CD4-positive, alpha-beta memory T cell (primary cell): ENCODE measurements at regions not wholly inside any gene's neighbourhood (a gene's known extent, or its start where the extent isn't known, plus 50 kb on each side); places are given as distances from the start of the nearest gene placed in this dataset.

ENCODE experiments used
- CTCF ChIA-PET: fragments of 350-600 bp; sonication (Branson Sonifier 250); formaldehyde crosslinking; loops from one replicate; lab custom pipeline; 2021; ENCODE audit warnings: inconsistent platforms; ENCODE audit not compliant: partially characterized antibody; lab: Charles Lee
- POLR2A ChIA-PET: fragments of 350-600 bp; sonication (Branson Sonifier 250); formaldehyde crosslinking; loops from one replicate; lab custom pipeline; 2021; ENCODE audit not compliant: partially characterized antibody; lab: Charles Lee
- DNase-seq, 5 donors: peaks; one replicate each; pipeline versions ENCODE4 v3.0.0 to v3.0.0-alpha.2; 2020 to 2022; ENCODE audit warnings: mixed read lengths in 1 of 5
- H3K27ac ChIP-seq: one replicate; pipeline ENCODE4 v1.7.0; 2013; ENCODE audit warnings: low read depth, low read length
- H3K27me3 ChIP-seq: 2 replicates; pipeline ENCODE4 v1.7.0; 2013; ENCODE audit warnings: mild to moderate bottlenecking, low read length, moderate library complexity; ENCODE audit not compliant: insufficient read depth
- H3K36me3 ChIP-seq: 2 replicates; pipeline ENCODE4 v1.7.0; 2013; ENCODE audit warnings: mild to moderate bottlenecking, low read length, moderate library complexity; ENCODE audit not compliant: insufficient read depth
- H3K4me1 ChIP-seq: 2 replicates; pipeline ENCODE4 v1.7.0; 2013; ENCODE audit warnings: mild to moderate bottlenecking, low read length, moderate library complexity; ENCODE audit not compliant: insufficient read depth
- H3K4me3 ChIP-seq, 2 donors: one replicate each; pipeline ENCODE4 v1.7.0; 2013; ENCODE audit warnings: low read length in 2 of 2, mild to moderate bottlenecking in 1 of 2
- H3K9me3 ChIP-seq, 2 donors: one replicate each; pipeline ENCODE4 v1.7.0; 2013; ENCODE audit warnings: low read length in 2 of 2, control low read depth in 1 of 2; ENCODE audit not compliant: control insufficient read depth in 1 of 2
- H3K27ac Mint-ChIP-seq, 7 donors: one replicate each; pipeline ENCODE4 v1.8.0; 2020 to 2021; ENCODE audit warnings: mixed read lengths in 7 of 7, mild to moderate bottlenecking in 6 of 7, inconsistent platforms in 3 of 7, moderate library complexity in 3 of 7
- H3K27me3 Mint-ChIP-seq, 2 donors: one replicate each; pipeline ENCODE4 v1.8.0; 2020 to 2021; ENCODE audit warnings: mixed read lengths in 2 of 2
- H3K36me3 Mint-ChIP-seq, 2 donors: one replicate each; pipeline ENCODE4 v1.8.0; 2020 to 2021; ENCODE audit warnings: mixed read lengths in 2 of 2, inconsistent platforms in 1 of 2, mild to moderate bottlenecking in 1 of 2
- H3K4me1 Mint-ChIP-seq, 4 donors: one replicate each; pipeline ENCODE4 v1.8.0; 2020 to 2021; ENCODE audit warnings: mixed read lengths in 4 of 4, mild to moderate bottlenecking in 1 of 4
- H3K4me3 Mint-ChIP-seq, 8 donors: one replicate each; pipeline ENCODE4 v1.8.0; 2020 to 2021; ENCODE audit warnings: mixed read lengths in 8 of 8, mild to moderate bottlenecking in 7 of 8, moderate library complexity in 6 of 8, inconsistent platforms in 3 of 8
- H3K9me3 Mint-ChIP-seq, 8 donors: one replicate each; pipeline ENCODE4 v1.8.0; 2020 to 2021; ENCODE audit warnings: mixed read lengths in 8 of 8, mild to moderate bottlenecking in 5 of 8, inconsistent platforms in 3 of 8, moderate library complexity in 1 of 8
- intact Hi-C: fragments of 100-400 bp; cut with micrococcal nuclease; formaldehyde crosslinking; loops from one replicate; pipeline ENCODE4 v1.15.1; 2023

GRCh38 chr7:13166801-13167200 is 479.4 kb downstream of the ARL4A start:
- Mint-ChIP-seq H3K9me3 (no peaks in the 10 kb centered on the region), H3K27ac (no peak overlapping the region), H3K4me1 (no peaks in the 10 kb centered on the region), H3K27me3 (peaks cover 8 to 13% of the 10 kb centered on the region in 2 donors), H3K36me3 (no peaks in the 10 kb centered on the region), H3K4me3 (no peak overlapping the region)
- no peaks in the 10 kb centered on the region for H3K9me3 ChIP-seq
- no peak overlapping the region for H3K4me3 ChIP-seq
- H3K4me1 ChIP-seq = no peaks in the 10 kb centered on the region
- DNase-seq = no peak
- H3K36me3 ChIP-seq = no peaks in the 10 kb centered on the region
- intact Hi-C loops = no loop called here
- H3K27ac ChIP-seq = no peak overlapping the region
- ChIA-PET CTCF (interaction anchor here (0.6 kb wide), 1 partner anchor 114 kb away, joined by 3 read pairs; no protein-coding TSS in a partner anchor), POLR2A (no interaction called here)
- H3K27me3 ChIP-seq = no peaks in the 10 kb centered on the region

- no peaks in the 10 kb centered on the region for H3K9me3 ChIP-seq
- H3K27ac ChIP-seq = no peak overlapping the region
- no peaks in the 10 kb centered on the region for H3K27me3 ChIP-seq
- H3K4me3 ChIP-seq = no peak overlapping the region
- Mint-ChIP-seq H3K4me3 (no peak overlapping the region), H3K9me3 (no peaks in the 10 kb centered on the region), H3K27me3 (peaks cover 8 to 12% of the 10 kb centered on the region in 2 donors), H3K36me3 (no peaks in the 10 kb centered on the region), H3K4me1 (no peaks in the 10 kb centered on the region), H3K27ac (no peak overlapping the region)
- ChIA-PET POLR2A (no interaction called here), CTCF (no interaction called here)
- intact Hi-C loops = no loop called here
- H3K36me3 ChIP-seq = no peaks in the 10 kb centered on the region
- H3K4me1 ChIP-seq = no peaks in the 10 kb centered on the region
- no peak for DNase-seq
These were observed 481.9 kb downstream of the ARL4A start for GRCh38 chr7:13169356-13169755.

- no peaks in the 10 kb centered on the region for H3K36me3 ChIP-seq
- H3K4me1 Mint-ChIP-seq = no peaks in the 10 kb centered on the region
- H3K27me3 Mint-ChIP-seq = peaks cover 1 to 2% of the 10 kb centered on the region in 2 donors
- H3K27ac ChIP-seq = no peak overlapping the region
- no peak overlapping the region for H3K4me3 ChIP-seq
- H3K9me3 ChIP-seq = no peaks in the 10 kb centered on the region
- H3K4me1 ChIP-seq = no peaks in the 10 kb centered on the region
- intact Hi-C loops = no loop called here
- ChIA-PET CTCF (no interaction called here), POLR2A (no interaction called here)
- H3K27ac Mint-ChIP-seq = no peak overlapping the region
- H3K4me3 Mint-ChIP-seq = no peak overlapping the region
- no peaks in the 10 kb centered on the region for H3K27me3 ChIP-seq
- no peak for DNase-seq
- H3K9me3 Mint-ChIP-seq = no peaks in the 10 kb centered on the region
- H3K36me3 Mint-ChIP-seq = no peaks in the 10 kb centered on the region
These were observed 487.6 kb downstream of the ARL4A start for GRCh38 chr7:13174991-13175390.

- POLR2A ChIA-PET = no interaction called here
- no peaks in the 10 kb centered on the region for H3K4me1 ChIP-seq
- Mint-ChIP-seq H3K4me3 (no peak overlapping the region), H3K27ac (no peak overlapping the region), H3K4me1 (no peaks in the 10 kb centered on the region), H3K9me3 (no peaks in the 10 kb centered on the region), H3K27me3 (peaks cover 2% of the 10 kb centered on the region in 2 donors), H3K36me3 (no peaks in the 10 kb centered on the region)
- no peaks in the 10 kb centered on the region for H3K9me3 ChIP-seq
- H3K27me3 ChIP-seq = no peaks in the 10 kb centered on the region
- H3K36me3 ChIP-seq = no peaks in the 10 kb centered on the region
- no peak overlapping the region for H3K27ac ChIP-seq
- intact Hi-C loops = no loop called here
- CTCF ChIA-PET = interaction anchor here (0.9 kb wide), 1 partner anchor 654 kb away, joined by 3 read pairs; no protein-coding TSS in a partner anchor
- DNase-seq = no peak
- H3K4me3 ChIP-seq = no peak overlapping the region
These were observed 491.7 kb downstream of the ARL4A start for GRCh38 chr7:13179011-13179582.

GRCh38 chr7:13179775-13180523 is 492.5 kb downstream of the ARL4A start:
- no peak overlapping the region for H3K27ac ChIP-seq
- no peaks in the 10 kb centered on the region for H3K27me3 ChIP-seq
- DNase-seq = no peak
- Mint-ChIP-seq H3K4me1 (no peaks in the 10 kb centered on the region), H3K27ac (no peak overlapping the region), H3K4me3 (no peak overlapping the region), H3K9me3 (no peaks in the 10 kb centered on the region), H3K36me3 (no peaks in the 10 kb centered on the region), H3K27me3 (peaks cover 3% of the 10 kb centered on the region in 2 donors)
- ChIA-PET CTCF (interaction anchor here (0.9 to 1.7 kb wide), 2 partner anchors 494 to 655 kb away, joined by 3 to 5 read pairs; no protein-coding TSS in a partner anchor), POLR2A (no interaction called here)
- H3K9me3 ChIP-seq = no peaks in the 10 kb centered on the region
- H3K4me1 ChIP-seq = no peaks in the 10 kb centered on the region
- intact Hi-C loops = no loop called here
- no peaks in the 10 kb centered on the region for H3K36me3 ChIP-seq
- H3K4me3 ChIP-seq = no peak overlapping the region

- Histone ChIP-seq H3K27me3 (no peaks in the 10 kb centered on the region), H3K4me1 (no peaks in the 10 kb centered on the region), H3K4me3 (no peak overlapping the region), H3K27ac (no peak overlapping the region), H3K9me3 (no peaks in the 10 kb centered on the region), H3K36me3 (no peaks in the 10 kb centered on the region)
- intact Hi-C loops = no loop called here
- H3K4me1 Mint-ChIP-seq = no peaks in the 10 kb centered on the region
- H3K36me3 Mint-ChIP-seq = no peaks in the 10 kb centered on the region
- ChIA-PET CTCF (interaction anchor here (1.7 kb wide), 1 partner anchor 495 kb away, joined by 5 read pairs; no protein-coding TSS in a partner anchor), POLR2A (no interaction called here)
- peaks cover 2 to 3% of the 10 kb centered on the region in 2 donors for H3K27me3 Mint-ChIP-seq
- H3K27ac Mint-ChIP-seq = no peak overlapping the region
- DNase-seq = no peak
- H3K4me3 Mint-ChIP-seq = no peak overlapping the region
- H3K9me3 Mint-ChIP-seq = no peaks in the 10 kb centered on the region
These were observed 493.8 kb downstream of the ARL4A start for GRCh38 chr7:13181216-13181615.

- no peak for DNase-seq
- Histone ChIP-seq H3K27me3 (no peaks in the 10 kb centered on the region), H3K4me3 (no peak overlapping the region), H3K4me1 (no peaks in the 10 kb centered on the region), H3K9me3 (no peaks in the 10 kb centered on the region), H3K36me3 (no peaks in the 10 kb centered on the region), H3K27ac (no peak overlapping the region)
- Mint-ChIP-seq H3K36me3 (no peaks in the 10 kb centered on the region), H3K4me3 (no peak overlapping the region), H3K4me1 (no peaks in the 10 kb centered on the region), H3K9me3 (no peaks in the 10 kb centered on the region), H3K27ac (no peak overlapping the region), H3K27me3 (peaks cover 2 to 3% of the 10 kb centered on the region in 2 donors)
- intact Hi-C loops = no loop called here
- POLR2A ChIA-PET = no interaction called here
- CTCF ChIA-PET = no interaction called here
These were observed 497.7 kb downstream of the ARL4A start for GRCh38 chr7:13185139-13185538.
